A549 (cell line): ENCODE measurements at regions not wholly inside any gene's neighbourhood (a gene's known extent, or its start where the extent isn't known, plus 50 kb on each side); places are given as distances from the start of the nearest gene placed in this dataset.

Experiments used
- ATAC-seq, 2 experiments: fragments of 200-7000 bp in 1 of 2; fragments of >200 bp in 1 of 2; cut with Nextera tagmentation in 1 of 2; cut with Tn5 transposase in 1 of 2; 3 replicates each; pipeline versions ENCODE4 v1.8.0 to v1.9.1; 2018 to 2020; ENCODE audit warnings: mild to moderate bottlenecking in 1 of 2, moderate library complexity in 1 of 2
- CTCF ChIA-PET: fragments of 300-600 bp; sonication (Branson Sonifier 250); formaldehyde crosslinking; extraction: SDS; loops from one replicate; lab custom pipeline; 2021; ENCODE audit warnings: antibody characterized with exemption, inconsistent platforms; lab: Yijun Ruan, JAX
- POLR2A ChIA-PET: fragments of 350-600 bp; formaldehyde crosslinking; extraction: SDS; loops from one replicate; lab custom pipeline; 2021; ENCODE audit warnings: antibody characterized with exemption, inconsistent platforms; lab: Yijun Ruan, JAX
- DNase-seq, 2 experiments: peaks; one replicate each; pipeline versions ENCODE4 v3.0.0 to v3.0.0-alpha.2; 2011 to 2016; ENCODE audit warnings: low read depth in 1 of 2, low spot score in 1 of 2
- FAIRE-seq: peaks from 2 replicates; lab custom pipeline; 2011; peaks lifted over from hg19 to GRCh38; lab: Jason Lieb, UNC
- H3K27ac ChIP-seq, 2 experiments: fragments of >200 bp; sonication (Bioruptor Twin); formaldehyde crosslinking; 3 replicates each; pipeline ENCODE4 v1.5.1; 2016 to 2017
- H3K4me1 ChIP-seq: fragments of >200 bp; sonication (Bioruptor Twin); formaldehyde crosslinking; 3 replicates; pipeline ENCODE4 v1.6.1; 2016
- H3K4me2 ChIP-seq: fragments of >200 bp; sonication (Bioruptor Twin); formaldehyde crosslinking; 3 replicates; pipeline ENCODE4 v1.6.1; 2016
- H3K4me3 ChIP-seq: fragments of >200 bp; sonication (Bioruptor Twin); formaldehyde crosslinking; 3 replicates; pipeline ENCODE4 v1.5.1; 2016
- H3K9me3 ChIP-seq: fragments of >200 bp; sonication (Bioruptor Twin); formaldehyde crosslinking; 3 replicates; pipeline ENCODE4 v1.6.1; 2016
- CBX8 ChIP-seq: fragments of 200-600 bp; sonication (generic); IDR thresholded peaks from 2 replicates; pipeline ENCODE4 v1.6.1; 2016
- EHF ChIP-seq: fragments of 250-450 bp; sonication (Bioruptor Pico); IDR thresholded peaks from 2 replicates; pipeline ENCODE4 v1.5.0; 2020; ENCODE audit warnings: mild to moderate bottlenecking
- ESRRA ChIP-seq: fragments of 150-350 bp; IDR thresholded peaks from 2 replicates; pipeline ENCODE4 v1.6.1; 2014; ENCODE audit warnings: mild to moderate bottlenecking, low read length, borderline replicate concordance
- JUNB ChIP-seq: fragments of >200 bp; sonication (Bioruptor Twin); formaldehyde crosslinking; IDR thresholded peaks from 2 replicates; pipeline ENCODE4 v1.6.1; 2016
- MAZ ChIP-seq: fragments of 150-350 bp; IDR thresholded peaks from 2 replicates; pipeline ENCODE4 v1.6.1; 2014; ENCODE audit warnings: antibody characterized with exemption, low read depth, low read length, borderline replicate concordance
- MYC ChIP-seq: IDR thresholded peaks from 2 replicates; pipeline ENCODE4 v1.6.1; 2012; ENCODE audit warnings: mild to moderate bottlenecking, inconsistent platforms, low read length, improper control_type of control experiment, borderline replicate concordance
- NFE2L2 ChIP-seq: fragments of 150-350 bp; conservative IDR thresholded peaks from 2 replicates; pipeline ENCODE4 v1.6.1; 2014; ENCODE audit warnings: low read length
- RAD21 ChIP-seq, 2 experiments: fragments of >200 bp in 1 of 2; sonication (Bioruptor Twin) in 1 of 2; formaldehyde crosslinking in 1 of 2; IDR thresholded peaks in 1 of 2; conservative IDR thresholded peaks in 1 of 2; 2 replicates in 1 of 2; 3 replicates in 1 of 2; pipeline ENCODE4 v1.6.1; 2012 to 2018; ENCODE audit warnings: inconsistent platforms in 1 of 2
- RARB ChIP-seq: fragments of 250-450 bp; sonication (Bioruptor Pico); IDR thresholded peaks from 2 replicates; pipeline ENCODE4 v1.8.0; 2021; ENCODE audit warnings: mild to moderate bottlenecking, moderate library complexity
- RCOR1 ChIP-seq: fragments of 150-350 bp; IDR thresholded peaks from 2 replicates; pipeline ENCODE4 v1.6.1; 2014; ENCODE audit warnings: antibody characterized with exemption, low read length, low read depth
- RFX5 ChIP-seq: fragments of 450-650 bp; IDR thresholded peaks from 2 replicates; pipeline ENCODE4 v1.7.1; 2014; ENCODE audit warnings: antibody characterized with exemption, mild to moderate bottlenecking, moderate library complexity
- RNF2 ChIP-seq: fragments of 200-600 bp; sonication (generic); IDR thresholded peaks from 2 replicates; pipeline ENCODE4 v1.6.1; 2016; ENCODE audit warnings: low read depth, mild to moderate bottlenecking, antibody characterized with exemption, moderate library complexity, borderline replicate concordance
- TFCP2L1 ChIP-seq: fragments of 250-450 bp; sonication (Bioruptor Pico); IDR thresholded peaks from 2 replicates; pipeline ENCODE4 v1.5.0; 2021; ENCODE audit warnings: mild to moderate bottlenecking
- ZNF302 ChIP-seq: fragments of 250-450 bp; sonication (Bioruptor Pico); IDR thresholded peaks from 2 replicates; pipeline ENCODE4 v1.9.0; 2021; ENCODE audit warnings: inconsistent platforms, mild to moderate bottlenecking, moderate library complexity
- WGBS: methylation state at CpG from one replicate; pipeline ENCODE4 v1.1.6; 2017; ENCODE audit errors: missing lambda C conversion rate; 5-methylcytosine and 5-hydroxymethylcytosine counted together
- TF ChIP-seq, protein P1 (sequence below): fragments of 200-600 bp; sonication (generic); IDR thresholded peaks from 2 replicates; pipeline ENCODE4 v1.6.1; 2016; ENCODE audit warnings: antibody characterized with exemption, mild to moderate bottlenecking, moderate library complexity
- TF ChIP-seq, protein P2 (sequence below): fragments of 150-350 bp; IDR thresholded peaks from 2 replicates; pipeline ENCODE4 v1.6.1; 2014; ENCODE audit warnings: low read depth, mild to moderate bottlenecking, low read length
- TF ChIP-seq, protein P3 (sequence below): fragments of >200 bp; sonication (Bioruptor Twin); formaldehyde crosslinking; IDR thresholded peaks from 3 replicates; pipeline ENCODE4 v1.5.1; 2016
- TF ChIP-seq, protein P4 (sequence below): fragments of 250-450 bp; sonication (Bioruptor Pico); IDR thresholded peaks from 2 replicates; pipeline ENCODE4 v1.5.0; 2020; ENCODE audit warnings: low read depth, mild to moderate bottlenecking, moderate library complexity
- TF ChIP-seq, protein P5 (sequence below): IDR thresholded peaks from 2 replicates; pipeline ENCODE4 v1.6.1; 2012

DNA sequence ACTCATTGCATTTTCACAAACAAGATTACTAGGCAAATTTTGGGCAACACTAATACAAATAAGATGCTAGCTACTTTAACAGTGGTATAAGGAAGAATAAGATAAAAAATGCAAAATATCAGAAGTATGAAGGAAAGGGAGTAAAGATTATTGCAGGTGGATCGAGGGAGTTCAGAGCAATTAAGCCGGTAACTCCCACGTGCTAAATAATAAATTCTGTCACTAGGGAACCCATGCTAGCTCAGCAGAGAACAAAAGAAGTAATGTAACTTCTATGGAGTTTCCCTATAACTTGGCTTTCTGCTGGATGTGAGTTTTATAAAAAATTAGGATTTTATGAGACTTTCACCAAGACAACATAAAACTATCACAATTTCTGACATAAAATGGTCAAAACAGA is 470.5 kb upstream of the RGS18 start:
- DNase-seq, result no peak
- H3K4me2 ChIP-seq, result no peak overlapping the region
- POLR2A ChIA-PET, result no interaction called here
- no peak overlapping the region for H3K4me3 ChIP-seq
- no peak for FAIRE-seq
- 53% methylated on average over 3 of the region's 3 CpGs for WGBS
- CTCF ChIA-PET, result no interaction called here
- TF ChIP-seq, protein P1, sequence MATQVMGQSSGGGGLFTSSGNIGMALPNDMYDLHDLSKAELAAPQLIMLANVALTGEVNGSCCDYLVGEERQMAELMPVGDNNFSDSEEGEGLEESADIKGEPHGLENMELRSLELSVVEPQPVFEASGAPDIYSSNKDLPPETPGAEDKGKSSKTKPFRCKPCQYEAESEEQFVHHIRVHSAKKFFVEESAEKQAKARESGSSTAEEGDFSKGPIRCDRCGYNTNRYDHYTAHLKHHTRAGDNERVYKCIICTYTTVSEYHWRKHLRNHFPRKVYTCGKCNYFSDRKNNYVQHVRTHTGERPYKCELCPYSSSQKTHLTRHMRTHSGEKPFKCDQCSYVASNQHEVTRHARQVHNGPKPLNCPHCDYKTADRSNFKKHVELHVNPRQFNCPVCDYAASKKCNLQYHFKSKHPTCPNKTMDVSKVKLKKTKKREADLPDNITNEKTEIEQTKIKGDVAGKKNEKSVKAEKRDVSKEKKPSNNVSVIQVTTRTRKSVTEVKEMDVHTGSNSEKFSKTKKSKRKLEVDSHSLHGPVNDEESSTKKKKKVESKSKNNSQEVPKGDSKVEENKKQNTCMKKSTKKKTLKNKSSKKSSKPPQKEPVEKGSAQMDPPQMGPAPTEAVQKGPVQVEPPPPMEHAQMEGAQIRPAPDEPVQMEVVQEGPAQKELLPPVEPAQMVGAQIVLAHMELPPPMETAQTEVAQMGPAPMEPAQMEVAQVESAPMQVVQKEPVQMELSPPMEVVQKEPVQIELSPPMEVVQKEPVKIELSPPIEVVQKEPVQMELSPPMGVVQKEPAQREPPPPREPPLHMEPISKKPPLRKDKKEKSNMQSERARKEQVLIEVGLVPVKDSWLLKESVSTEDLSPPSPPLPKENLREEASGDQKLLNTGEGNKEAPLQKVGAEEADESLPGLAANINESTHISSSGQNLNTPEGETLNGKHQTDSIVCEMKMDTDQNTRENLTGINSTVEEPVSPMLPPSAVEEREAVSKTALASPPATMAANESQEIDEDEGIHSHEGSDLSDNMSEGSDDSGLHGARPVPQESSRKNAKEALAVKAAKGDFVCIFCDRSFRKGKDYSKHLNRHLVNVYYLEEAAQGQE, result no peak
- TF ChIP-seq RARB, result no peak
- no peaks in the 10 kb centered on the region for H3K9me3 ChIP-seq
- H3K4me1 ChIP-seq, result no peaks in the 10 kb centered on the region
- ATAC-seq, result no peak
- no peak overlapping the region for H3K27ac ChIP-seq

DNA sequence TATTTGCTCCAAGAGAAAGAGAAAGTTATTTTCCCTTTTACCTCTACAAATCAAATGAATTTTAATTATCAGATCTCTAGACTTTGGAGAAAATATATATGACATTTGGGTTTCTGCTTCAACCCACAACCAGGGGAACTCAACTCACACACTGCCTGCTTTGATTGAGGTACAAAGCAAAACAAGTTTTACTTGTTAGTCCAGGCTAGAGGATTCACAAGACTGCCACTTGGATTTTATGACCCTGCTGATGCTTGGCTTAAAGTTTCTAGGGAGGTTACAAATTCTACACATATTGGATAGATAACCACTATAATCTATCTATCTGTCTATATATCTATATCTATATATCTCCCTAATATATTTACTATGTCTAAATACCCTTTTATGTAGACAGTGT is 467.3 kb upstream of the RGS18 start:
- no peak for ATAC-seq

More for the DNA sequence above, 467.3 kb upstream of the RGS18 start:
- ChIA-PET POLR2A (no interaction called here), CTCF (no interaction called here)
- H3K27ac ChIP-seq, result no peak overlapping the region
- H3K4me3 ChIP-seq, result no peak overlapping the region
- TF ChIP-seq RFX5 (no peak), MAZ (no peak), RARB (no peak), RAD21 (conservative IDR thresholded peaks at IDR 0.05 in 1 of 2, IDR thresholded peaks at IDR 0.05 in 1 of 2) (no peak), ZNF302 (no peak), MYC (no peak), EHF (CRISPR knock-in tag) (no peak), TFCP2L1 (no peak), RCOR1 (no peak), CBX8 (no peak), NFE2L2 (no peak), RNF2 (no peak), JUNB (no peak), ESRRA (no peak)
- TF ChIP-seq, protein P2, sequence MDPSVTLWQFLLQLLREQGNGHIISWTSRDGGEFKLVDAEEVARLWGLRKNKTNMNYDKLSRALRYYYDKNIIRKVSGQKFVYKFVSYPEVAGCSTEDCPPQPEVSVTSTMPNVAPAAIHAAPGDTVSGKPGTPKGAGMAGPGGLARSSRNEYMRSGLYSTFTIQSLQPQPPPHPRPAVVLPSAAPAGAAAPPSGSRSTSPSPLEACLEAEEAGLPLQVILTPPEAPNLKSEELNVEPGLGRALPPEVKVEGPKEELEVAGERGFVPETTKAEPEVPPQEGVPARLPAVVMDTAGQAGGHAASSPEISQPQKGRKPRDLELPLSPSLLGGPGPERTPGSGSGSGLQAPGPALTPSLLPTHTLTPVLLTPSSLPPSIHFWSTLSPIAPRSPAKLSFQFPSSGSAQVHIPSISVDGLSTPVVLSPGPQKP, result no peak
- TF ChIP-seq, protein P3, sequence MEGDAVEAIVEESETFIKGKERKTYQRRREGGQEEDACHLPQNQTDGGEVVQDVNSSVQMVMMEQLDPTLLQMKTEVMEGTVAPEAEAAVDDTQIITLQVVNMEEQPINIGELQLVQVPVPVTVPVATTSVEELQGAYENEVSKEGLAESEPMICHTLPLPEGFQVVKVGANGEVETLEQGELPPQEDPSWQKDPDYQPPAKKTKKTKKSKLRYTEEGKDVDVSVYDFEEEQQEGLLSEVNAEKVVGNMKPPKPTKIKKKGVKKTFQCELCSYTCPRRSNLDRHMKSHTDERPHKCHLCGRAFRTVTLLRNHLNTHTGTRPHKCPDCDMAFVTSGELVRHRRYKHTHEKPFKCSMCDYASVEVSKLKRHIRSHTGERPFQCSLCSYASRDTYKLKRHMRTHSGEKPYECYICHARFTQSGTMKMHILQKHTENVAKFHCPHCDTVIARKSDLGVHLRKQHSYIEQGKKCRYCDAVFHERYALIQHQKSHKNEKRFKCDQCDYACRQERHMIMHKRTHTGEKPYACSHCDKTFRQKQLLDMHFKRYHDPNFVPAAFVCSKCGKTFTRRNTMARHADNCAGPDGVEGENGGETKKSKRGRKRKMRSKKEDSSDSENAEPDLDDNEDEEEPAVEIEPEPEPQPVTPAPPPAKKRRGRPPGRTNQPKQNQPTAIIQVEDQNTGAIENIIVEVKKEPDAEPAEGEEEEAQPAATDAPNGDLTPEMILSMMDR, result no peak
- TF ChIP-seq, protein P4, sequence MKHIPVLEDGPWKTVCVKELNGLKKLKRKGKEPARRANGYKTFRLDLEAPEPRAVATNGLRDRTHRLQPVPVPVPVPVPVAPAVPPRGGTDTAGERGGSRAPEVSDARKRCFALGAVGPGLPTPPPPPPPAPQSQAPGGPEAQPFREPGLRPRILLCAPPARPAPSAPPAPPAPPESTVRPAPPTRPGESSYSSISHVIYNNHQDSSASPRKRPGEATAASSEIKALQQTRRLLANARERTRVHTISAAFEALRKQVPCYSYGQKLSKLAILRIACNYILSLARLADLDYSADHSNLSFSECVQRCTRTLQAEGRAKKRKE (CRISPR knock-in tag), result no peak
- TF ChIP-seq, protein P5, sequence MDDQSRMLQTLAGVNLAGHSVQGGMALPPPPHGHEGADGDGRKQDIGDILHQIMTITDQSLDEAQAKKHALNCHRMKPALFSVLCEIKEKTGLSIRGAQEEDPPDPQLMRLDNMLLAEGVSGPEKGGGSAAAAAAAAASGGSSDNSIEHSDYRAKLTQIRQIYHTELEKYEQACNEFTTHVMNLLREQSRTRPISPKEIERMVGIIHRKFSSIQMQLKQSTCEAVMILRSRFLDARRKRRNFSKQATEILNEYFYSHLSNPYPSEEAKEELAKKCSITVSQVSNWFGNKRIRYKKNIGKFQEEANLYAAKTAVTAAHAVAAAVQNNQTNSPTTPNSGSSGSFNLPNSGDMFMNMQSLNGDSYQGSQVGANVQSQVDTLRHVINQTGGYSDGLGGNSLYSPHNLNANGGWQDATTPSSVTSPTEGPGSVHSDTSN, result no peak
- DNase-seq, result no peak
- FAIRE-seq, result no peak
- H3K4me2 ChIP-seq, result no peak overlapping the region
- H3K9me3 ChIP-seq, result no peaks in the 10 kb centered on the region
- no peaks in the 10 kb centered on the region for H3K4me1 ChIP-seq
